Anterior cingulate cortex (tissue), 58 donors: ENCODE measurements at regions not wholly inside any gene's neighbourhood (a gene's known extent, or its start where the extent isn't known, plus 50 kb on each side); places are given as distances from the start of the nearest gene placed in this dataset.
A peak's percentile ranks its signal among the peaks of the same experiment; 100 is the strongest.
"Not testable (repeated sequence)": the region's sequence is repeated elsewhere in the genome, so short reads cannot be mapped to it uniquely, and the experiment has no call there.

Experiments
- DNase-seq, 58 donors: peaks; one replicate each; lab custom pipeline; 2025; lab: John Stamatoyannopoulos, UW

DNA sequence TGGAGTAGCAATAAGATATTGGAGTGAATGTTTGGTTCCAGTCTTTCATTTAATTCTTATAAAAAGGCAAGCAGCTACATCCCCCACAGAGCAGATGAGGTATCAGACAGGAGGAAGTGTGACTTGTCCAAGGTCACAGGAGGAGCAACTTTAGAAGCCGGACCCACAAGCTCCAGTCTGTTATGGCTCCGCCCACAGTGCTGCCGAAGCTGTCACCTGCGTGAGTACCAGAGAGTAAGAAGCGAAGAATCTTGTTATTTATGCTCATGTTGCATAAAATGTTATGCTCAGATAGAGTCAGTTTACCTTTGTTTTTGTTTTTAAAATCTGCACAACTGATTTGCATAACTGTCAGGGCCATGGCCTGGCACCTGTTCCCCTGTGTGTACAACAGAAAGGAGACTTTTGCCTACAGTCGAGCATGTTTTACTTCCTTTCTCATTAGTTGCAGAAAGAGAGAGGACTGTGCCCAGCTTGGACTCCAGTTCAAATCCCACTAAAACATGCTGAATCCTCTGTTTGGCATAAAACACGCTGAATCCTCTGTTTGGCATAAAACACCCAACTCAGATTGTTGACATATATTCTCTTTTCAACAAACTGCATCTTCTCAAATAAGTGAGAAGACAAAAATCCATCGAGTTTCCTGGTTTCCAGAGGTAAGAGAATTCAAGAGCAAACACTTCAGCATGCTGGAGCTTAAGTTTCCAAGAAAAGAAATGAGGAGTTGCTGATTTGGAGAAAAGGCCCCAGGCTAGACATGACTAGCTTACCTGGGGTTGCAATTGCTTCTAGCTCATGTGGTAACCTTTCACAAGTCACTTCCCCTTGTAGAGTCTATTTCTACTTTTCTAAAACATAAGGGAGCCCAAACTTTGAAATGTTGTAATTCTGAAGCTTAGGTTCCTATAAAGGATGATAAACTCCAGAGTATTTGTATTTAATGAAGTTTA is 409.8 kb upstream of the ZMIZ1 start:
- DNase-seq: no peak

DNA sequence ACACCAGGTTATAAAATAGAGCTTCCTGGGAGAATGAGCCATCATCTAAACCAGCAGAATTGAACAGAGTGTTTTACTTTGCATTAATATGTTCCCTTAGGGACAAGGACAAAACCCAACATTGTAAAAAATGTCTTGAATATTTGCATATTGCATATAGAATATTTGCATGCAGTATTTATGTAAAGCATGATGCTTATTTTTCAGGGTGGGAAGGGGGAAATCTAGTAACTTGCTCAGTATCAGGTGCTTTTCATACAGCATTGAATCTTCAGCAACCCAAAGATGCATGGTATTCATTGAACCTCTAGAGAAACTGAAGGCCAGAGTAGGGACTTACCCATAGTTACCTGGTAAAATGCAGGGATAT is 409.2 kb upstream of the ZMIZ1 start:
- DNase-seq: no peak

DNA sequence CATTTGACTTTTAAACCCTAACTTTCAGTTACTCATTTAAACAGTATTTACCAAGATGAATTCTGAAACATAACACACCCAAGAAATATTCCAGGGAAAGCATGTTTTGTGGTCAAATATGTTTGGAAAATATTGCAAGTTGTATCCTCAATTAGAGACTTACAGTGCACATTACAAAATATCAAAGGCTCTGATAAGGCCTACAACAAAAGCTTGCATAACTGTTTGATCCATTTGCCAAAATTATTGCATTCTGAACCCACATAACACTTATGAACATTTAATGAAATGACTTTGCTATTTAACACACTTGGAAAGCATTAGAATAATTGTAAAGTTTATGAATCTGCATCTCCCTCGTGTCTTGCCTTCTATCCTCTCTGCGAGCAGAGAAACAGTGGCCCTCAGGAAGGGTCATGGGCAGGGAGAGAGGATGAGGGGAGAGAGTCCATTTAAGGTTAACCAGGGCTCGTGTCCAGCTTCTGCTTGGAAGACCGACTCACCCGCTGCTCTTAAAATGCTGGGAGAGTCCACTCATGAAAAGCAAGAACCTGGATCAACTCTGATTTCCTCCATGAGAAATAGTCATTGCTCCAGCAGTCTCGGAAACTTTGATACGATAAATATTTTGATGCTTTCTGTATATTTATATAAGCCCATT is 408.2 kb upstream of the ZMIZ1 start:
- peak in 2 of 58 donors; percentile 2 to 4 for DNase-seq

DNA sequence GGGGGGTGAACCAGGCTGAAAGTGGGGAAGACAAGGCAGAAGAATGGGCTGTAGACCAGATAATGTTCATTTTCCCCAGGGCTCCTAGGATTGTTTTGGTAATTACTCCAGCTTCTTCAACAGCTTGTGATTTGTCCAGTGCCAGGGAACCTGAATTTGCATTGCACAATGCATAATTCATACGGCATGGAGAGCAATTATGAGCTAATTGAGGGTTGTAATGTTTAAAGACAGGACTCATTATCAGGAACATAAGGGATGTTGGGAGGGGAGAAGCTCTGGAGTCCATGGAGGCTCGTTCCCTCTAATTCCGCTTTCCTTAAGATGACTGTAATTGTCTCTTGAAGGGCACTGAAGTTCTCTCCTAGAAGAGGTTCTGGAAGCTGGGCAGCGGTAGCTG is 405.0 kb upstream of the ZMIZ1 start:
- DNase-seq: no peak

DNA sequence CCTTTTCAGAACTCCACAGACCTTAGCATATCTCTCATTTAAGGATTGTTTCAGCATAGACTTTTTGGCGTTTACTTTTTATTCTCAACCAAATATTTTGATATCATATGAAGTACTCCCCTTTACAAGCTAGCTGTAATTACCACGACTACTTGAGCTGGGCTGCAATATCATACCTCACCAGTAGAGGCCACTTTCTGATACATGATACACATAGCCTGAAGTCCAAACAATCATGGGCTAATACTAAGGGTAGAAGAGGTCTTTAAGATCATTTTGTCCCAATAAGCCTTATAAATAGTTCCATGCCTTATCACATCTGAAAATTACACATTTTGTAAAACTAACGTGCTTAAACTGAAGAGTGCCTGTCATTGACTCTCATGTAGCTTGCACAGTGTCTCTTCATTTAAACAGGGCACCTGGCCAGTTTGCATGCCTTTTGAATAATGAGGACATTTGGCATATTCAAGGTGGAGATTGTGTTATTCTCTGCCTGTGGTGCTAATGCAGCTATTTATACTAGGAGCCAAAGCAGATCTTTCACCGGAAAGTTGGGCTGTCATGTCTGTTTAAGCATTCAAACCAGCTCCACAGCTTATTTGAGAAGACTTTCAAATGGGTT is 403.7 kb upstream of the ZMIZ1 start:
- no peak for DNase-seq

DNA sequence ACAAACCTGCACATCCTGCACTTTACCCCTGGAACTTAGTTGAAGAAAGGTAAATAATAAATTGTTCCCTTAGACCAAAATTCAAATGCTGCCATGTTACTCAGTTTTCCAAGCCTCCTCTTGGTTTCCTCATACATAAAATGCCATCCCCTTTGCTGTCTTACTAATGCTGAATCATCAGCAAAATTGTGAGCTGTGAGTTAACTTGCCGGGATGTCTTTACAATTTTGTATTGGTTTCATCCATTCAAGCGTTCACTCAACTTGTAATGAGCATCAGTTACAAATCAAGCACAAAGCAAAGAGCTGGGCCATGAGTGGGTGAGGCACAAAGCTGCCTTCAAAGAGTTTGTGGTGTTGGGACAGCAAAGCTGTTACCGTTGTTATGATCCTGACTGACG is 395.8 kb upstream of the ZMIZ1 start:
- no peak for DNase-seq

DNA sequence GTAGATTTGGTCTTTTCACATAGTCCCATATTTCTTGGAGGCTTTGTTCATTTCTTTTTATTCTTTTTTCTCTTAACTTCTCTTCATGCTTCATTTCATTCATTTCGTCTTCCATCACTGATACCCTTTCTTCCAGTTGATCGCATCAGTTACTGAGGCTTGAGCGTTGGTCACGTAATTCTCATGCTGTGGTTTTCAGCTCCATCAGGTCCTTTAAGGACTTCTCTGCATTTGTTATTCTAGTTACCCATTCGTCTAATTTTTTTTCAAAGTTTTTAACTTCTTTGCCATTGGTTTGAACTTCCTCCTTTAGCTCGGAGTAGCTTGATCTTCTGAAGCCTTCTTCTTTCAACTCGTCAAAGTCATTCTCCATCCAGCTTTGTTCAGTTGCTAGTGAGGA is 387.6 kb upstream of the ZMIZ1 start:
- not testable (repeated sequence) for DNase-seq

DNA sequence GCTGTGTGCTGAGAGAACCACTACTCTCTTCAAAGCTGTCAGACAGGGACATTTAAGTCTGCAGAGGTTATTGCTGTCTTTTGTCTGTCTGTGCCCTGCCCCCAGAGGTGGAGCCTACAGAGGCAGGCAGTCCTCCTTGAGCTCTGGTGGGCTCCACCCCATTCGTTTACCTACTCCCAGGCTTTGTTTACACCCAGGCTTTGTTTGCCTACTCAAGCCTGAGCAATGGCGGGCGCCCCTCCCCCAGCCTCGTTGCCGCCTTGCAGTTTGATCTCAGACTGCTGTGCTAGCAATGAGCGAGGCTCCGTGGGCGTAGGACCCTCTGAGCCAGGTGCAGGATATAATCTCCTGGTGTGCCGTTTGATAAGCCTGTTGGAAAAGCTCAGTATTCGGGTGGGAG is 386.8 kb upstream of the ZMIZ1 start:
- not testable (repeated sequence) for DNase-seq

DNA sequence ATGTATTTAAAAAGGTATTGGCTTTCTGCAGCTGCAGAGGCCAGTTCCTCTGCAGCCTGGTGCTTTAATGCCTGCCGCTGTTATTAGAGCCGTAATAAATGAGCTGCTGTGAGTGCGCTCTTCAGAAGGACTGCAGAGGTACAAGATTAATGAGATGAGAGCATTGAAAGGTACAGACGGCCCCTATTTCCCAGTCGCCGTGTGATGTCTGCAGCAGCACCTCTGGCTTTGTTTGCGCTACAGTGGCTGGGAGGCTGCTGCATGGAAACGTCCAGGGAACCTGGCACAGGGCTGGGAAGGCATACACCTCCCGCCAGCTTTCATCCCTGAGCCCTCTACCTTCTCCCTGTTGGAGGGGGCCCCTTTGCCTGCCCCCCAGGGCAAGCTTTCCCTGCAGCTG is 383.8 kb upstream of the ZMIZ1 start:
- no peak for DNase-seq

DNA sequence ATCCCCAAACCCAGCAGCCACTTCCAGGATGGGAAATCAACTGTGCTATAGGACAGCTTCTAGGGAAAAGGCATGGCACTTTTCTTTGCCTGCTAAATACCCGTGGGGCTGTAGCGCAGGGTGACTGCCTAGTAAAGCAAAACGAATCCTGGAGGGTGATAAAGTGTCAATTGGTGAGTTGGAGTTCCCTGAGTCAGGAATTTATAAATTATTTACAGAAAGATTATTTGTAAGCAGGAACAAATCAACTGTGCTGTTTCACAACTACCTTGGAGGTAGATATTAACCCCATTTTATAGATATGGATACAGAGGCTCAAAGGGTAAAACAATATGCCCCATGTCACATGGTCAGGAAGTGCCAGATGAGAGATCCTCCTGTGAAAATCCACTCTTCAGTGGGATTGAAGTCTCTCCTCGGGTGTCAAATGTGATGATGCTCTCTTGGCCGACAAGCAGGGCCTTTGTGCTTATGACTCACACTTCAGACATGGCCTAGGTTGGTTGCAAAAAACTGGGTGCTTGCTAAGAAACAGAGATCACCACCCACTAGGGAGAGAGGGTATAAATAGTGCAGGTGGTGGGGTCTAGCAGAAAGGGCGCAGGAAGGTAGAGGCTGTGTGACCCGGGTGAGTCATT is 383.2 kb upstream of the ZMIZ1 start:
- DNase-seq: no peak

DNA sequence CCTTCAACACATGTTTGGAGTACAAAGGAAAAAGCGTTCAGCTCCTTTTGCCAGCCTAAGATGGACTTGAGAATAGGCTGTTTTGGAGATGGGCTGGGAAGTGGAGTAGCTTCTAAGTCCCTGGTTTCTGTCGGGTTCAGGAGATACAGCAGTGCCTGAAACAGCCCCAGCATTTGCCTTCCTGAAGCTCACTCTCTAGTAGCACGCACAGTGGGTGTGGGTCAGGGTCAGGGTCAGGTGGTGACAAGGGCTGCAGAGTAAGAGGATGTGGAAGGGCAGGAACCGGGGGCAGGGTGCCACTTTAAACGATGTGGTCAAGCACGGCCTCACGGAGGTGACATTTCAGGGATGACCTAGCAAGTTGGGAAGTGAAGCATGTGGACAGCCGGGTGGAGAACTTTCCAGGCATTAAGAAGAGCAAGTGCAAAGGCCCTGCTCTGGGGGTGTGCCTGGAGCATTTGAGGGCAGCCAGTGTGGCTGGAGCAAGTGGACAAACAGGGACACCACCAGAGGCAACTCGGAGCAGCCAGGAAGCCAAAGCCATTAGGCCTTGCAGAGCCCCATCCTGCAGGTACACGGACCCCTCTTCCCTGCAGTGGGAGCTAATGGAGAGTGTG is 382.2 kb upstream of the ZMIZ1 start:
- no peak for DNase-seq

DNA sequence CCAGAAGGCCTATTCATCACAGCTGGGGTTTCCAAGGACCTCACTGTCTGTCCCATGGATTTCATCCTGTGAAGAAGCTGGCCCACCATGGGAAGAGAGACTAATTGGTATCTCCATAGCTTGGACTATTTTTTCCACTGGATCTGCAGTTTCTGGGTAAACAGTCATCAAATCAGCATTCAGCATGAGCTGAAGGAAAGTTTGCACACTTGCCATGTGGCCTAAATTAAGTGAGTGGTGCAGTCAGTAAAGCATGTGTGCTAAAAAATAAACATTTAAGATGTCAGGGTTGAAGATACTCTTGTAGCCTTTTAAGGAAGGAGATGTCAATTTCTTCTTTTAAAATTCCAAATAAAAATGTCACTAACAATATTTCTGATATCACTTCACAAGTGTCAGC is 381.1 kb upstream of the ZMIZ1 start:
- no peak for DNase-seq

DNA sequence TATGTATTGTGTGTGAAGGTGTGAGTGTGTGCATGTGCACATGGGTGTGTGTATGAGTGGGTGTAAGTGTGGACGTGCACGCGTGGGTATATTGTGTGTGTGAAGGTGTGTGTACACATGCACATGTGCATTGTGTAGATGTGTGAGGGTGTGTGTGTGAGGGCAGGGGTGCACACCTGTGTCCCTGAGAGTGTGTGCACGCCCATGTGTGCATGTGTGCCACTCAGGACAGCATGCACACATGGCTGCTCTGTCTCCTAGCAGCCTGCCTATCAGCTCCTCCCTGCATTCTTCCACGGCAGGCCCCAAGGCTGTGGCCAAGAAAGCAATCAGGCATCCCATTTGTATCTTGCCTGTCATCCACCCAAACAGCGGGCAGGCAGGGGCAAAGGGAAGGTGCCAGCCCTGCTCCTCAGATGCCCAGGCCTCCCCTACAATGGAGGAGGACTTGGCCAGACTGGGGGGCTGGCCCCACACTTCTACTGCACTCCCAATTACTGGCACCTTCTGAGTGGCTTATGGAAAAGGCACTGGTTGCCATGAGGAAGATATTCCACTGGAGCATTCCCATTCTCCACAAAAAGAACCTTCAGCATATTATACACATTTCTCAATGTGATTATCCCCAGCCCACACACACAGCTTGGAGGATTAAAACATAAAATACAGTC is 380.4 kb upstream of the ZMIZ1 start:
- peak in 12 of 58 donors; percentile 12 to 79 (median 54) for DNase-seq

DNA sequence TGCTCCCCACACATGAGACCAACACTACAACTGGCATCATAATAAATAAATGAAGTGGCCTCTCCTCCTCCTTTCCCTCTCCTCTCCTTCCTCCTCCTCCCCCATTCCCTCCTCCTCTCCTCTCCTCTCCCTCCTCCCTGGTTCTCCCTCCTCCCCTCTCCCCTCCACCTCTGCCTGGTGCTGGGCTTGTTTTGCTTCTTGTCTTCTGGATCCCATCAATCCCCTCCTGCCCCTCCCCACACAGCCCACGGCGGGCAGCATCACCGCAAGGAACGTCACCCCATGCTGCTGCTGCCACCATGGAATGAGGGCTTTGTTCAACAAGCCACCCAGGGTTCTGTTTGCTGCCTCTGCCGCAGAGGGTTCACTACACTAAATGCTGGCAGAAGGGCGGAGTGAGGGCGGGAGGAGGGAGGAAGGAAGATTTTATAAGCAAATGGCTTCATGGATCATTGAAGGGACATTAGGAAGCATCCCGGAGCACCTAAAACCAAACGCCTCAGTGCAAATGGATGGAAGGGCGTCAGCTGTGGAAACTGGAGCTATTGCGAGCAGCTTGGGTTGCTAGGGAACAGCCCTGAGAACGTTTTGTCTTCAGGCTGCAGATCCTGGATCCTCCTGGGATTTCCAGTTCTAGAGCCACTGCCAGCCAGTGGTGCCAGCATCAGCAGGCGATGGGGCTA is 379.7 kb upstream of the ZMIZ1 start:
- peak in 47 of 58 donors; percentile 23 to 83 (median 58) for DNase-seq

DNA sequence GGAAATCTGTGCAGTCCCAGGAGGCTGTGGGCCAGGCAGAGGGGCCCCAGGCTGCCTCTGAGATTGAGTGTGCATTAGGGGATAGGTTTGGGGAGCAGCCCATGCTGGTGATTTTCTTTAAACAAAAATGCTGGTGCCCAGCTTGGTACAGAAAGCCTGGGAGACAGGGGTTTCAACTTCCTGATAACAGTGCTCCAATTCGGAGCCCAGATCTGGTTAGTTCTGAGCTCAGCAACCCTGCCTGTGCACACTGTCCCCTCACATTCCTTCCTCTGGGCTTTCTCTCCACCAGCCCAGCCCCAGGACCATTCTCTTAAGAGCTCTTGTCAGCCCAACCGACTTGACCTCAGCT is 379.2 kb upstream of the ZMIZ1 start:
- no peak for DNase-seq

DNA sequence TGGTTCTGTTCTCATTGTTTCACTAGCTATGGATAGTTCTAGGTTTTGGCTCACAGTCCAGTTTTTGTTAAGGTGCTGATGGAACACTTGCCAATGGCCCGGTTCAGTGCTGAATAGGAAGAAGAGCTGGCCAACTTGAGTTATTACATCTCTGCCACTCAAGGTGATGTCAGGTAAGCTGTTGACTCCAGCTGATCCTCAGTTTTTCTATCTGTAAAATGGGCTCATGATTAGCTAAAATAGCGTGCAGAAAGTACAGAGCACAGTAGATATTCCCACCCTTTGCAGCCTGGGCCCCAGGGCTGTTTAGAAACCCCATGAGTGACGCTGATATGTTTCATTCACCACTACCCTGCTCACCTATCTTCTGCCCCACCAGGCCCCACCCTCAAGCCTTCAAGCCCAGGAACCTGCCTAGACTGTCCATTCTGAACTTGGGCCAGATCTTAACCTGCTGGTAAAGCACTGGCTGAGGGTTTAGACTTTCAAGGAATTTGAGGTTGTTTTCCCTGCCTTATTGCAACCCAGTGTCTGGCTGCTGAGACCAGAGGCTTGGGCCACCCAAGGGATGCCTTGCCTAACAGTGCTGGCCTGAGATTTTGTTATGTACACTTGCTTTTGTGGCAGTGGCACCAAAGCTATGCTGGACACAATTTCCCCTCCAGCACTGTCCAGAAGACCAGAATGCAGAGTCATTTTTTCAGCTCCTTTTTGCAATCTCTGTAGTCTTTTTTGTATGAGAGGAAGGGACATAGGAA is 378.2 kb upstream of the ZMIZ1 start:
- DNase-seq: no peak

DNA sequence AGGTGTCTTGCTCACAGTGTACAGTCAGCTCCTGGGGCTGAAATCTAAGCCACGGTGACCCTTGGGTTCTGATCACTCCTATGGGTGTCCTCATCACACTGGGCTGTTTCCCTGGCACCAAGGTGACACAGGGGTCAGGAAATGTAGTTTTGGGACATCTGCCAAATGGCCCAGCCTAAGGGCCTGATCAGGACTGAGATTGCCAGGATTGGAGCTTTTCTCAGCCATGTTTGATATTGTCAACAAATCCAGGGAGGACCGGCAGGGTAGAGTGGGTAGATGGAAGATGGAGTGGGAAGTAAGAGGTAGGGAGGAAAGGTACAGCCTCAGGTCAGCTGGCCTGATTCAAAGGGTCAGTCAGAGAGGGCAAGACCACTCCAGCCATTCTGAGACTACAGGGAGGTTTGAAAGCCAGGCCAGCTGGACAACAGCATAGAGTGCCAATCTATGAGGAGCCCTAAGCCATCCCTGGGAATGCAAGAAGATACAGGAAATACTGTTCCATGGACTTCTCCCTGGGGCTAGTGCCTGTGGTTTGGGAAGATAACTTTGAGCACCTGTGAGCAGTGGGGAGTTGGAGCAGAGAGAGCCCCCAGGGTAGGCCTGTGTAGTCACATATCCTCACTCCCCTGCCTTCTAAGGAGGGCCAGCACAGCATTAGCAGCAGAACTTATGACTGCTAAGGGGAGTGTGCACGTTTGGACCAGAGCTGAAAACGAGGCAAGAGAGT is 377.3 kb upstream of the ZMIZ1 start:
- DNase-seq: no peak

DNA sequence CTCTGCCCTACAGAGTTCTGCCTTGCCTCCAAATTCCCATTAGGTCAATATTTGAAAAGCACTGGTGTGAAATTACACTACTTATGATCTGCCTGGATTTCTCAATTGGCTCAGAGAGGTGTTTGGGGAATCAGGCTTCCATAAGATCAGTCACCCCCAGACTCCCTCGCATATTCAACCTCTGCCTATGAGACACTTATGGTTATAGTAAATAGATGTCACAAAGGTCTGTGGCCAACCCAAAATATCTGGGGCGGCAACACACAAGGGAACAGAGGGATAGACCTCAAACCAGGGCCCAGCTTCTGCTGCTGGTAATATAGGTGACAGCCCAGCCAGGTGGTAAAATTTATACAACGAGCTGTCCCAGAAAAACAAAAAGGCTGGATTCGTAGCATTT is 376.7 kb upstream of the ZMIZ1 start:
- no peak for DNase-seq
